Tibial nerve (tissue), 4 donors: ENCODE measurements at regions not wholly inside any gene's neighbourhood (a gene's known extent, or its start where the extent isn't known, plus 50 kb on each side); places are given as distances from the start of the nearest gene placed in this dataset.

Experiments used
- DNase-seq, 2 donors: peaks; one replicate each; pipeline ENCODE4 v3.0.0-alpha.2; 2019; ENCODE audit warnings: low spot score in 2 of 2
- H3K27ac ChIP-seq, 4 donors: fragments of 200-600 bp; sonication (generic) in 3 of 4; one replicate each; pipeline ENCODE4 v1.5.1; 2017 to 2019; ENCODE audit warnings: mild to moderate bottlenecking in 1 of 4
- H3K27me3 ChIP-seq, 2 donors: fragments of 200-600 bp; sonication (generic) in 1 of 2; one replicate each; pipeline versions ENCODE4 v1.5.1 to v1.6.0; 2017 to 2019
- H3K36me3 ChIP-seq, 3 donors: fragments of 200-600 bp; sonication (generic); one replicate each; pipeline ENCODE4 v1.5.1; 2018 to 2019
- H3K4me1 ChIP-seq, 4 donors: fragments of 200-600 bp; sonication (generic) in 3 of 4; one replicate each; pipeline ENCODE4 v1.5.1; 2017 to 2019
- H3K4me3 ChIP-seq, 4 donors: fragments of 200-600 bp; sonication (generic) in 3 of 4; one replicate each; pipeline ENCODE4 v1.5.1; 2017 to 2019; ENCODE audit warnings: mild to moderate bottlenecking in 1 of 4, moderate library complexity in 1 of 4
- H3K9me3 ChIP-seq, 4 donors: fragments of 200-600 bp; sonication (generic) in 3 of 4; one replicate each; pipeline ENCODE4 v1.5.1; 2017 to 2019
- CTCF ChIP-seq, 5 experiments: fragments of 200-600 bp in 3 of 5; fragments of 450-650 bp in 2 of 5; sonication (generic) in 3 of 5; IDR thresholded peaks; one replicate each; pipeline ENCODE4 v1.5.1; 2016 to 2019; ENCODE audit warnings: antibody characterized with exemption in 5 of 5, mild to moderate bottlenecking in 3 of 5, moderate library complexity in 2 of 5
- EP300 ChIP-seq, 2 donors: sonication (generic); formaldehyde crosslinking; IDR thresholded peaks; one replicate each; pipeline ENCODE4 v1.6.1; 2017; ENCODE audit warnings: antibody characterized with exemption in 2 of 2, mild to moderate bottlenecking in 1 of 2
- POLR2A ChIP-seq, 2 donors: fragments of 450-650 bp; IDR thresholded peaks; one replicate each; pipeline ENCODE4 v1.6.1; 2017; ENCODE audit warnings: antibody characterized with exemption in 2 of 2, mild to moderate bottlenecking in 2 of 2, moderate library complexity in 2 of 2
- WGBS, 2 donors: methylation state at CpG; one replicate each; pipeline ENCODE4 v1.1.5; 2018; 5-methylcytosine and 5-hydroxymethylcytosine counted together

GRCh38 chr21:34252751-34253150, 111.1 kb upstream of the KCNE2 start:
- Histone ChIP-seq H3K27ac (no peak overlapping the region), H3K9me3 (peaks cover 0 to 54% (median 6%) of the 10 kb centered on the region in 4 donors), H3K4me1 (no peaks in the 10 kb centered on the region), H3K27me3 (no peaks in the 10 kb centered on the region), H3K4me3 (no peak overlapping the region), H3K36me3 (no peaks in the 10 kb centered on the region)
- TF ChIP-seq CTCF (IDR thresholded peaks at IDR 0.05) (no peak), EP300 (IDR thresholded peaks at IDR 0.05) (no peak), POLR2A (IDR thresholded peaks at IDR 0.05) (no peak)
- no peak for DNase-seq
- WGBS, 2 donors, result 89% methylated on average over 2 of the region's 2 CpGs

GRCh38 chr21:34255073-34255472, 108.7 kb upstream of the KCNE2 start:
- DNase-seq, result no peak
- Histone ChIP-seq H3K4me1 (no peaks in the 10 kb centered on the region), H3K27ac (no peak overlapping the region), H3K9me3 (peaks cover 0 to 38% (median 6%) of the 10 kb centered on the region in 4 donors), H3K36me3 (no peaks in the 10 kb centered on the region), H3K4me3 (no peak overlapping the region), H3K27me3 (no peaks in the 10 kb centered on the region)
- WGBS, 2 donors, result 71 to 84% methylated on average over 1 of the region's 1 CpG
- TF ChIP-seq EP300 (IDR thresholded peaks at IDR 0.05), result no peak
- no peak for TF ChIP-seq POLR2A (IDR thresholded peaks at IDR 0.05)
- no peak for TF ChIP-seq CTCF (IDR thresholded peaks at IDR 0.05)

GRCh38 chr21:34260277-34261008, 103.4 kb upstream of the KCNE2 start:
- TF ChIP-seq EP300 (IDR thresholded peaks at IDR 0.05) (no peak), CTCF (IDR thresholded peaks at IDR 0.05) (no peak), POLR2A (IDR thresholded peaks at IDR 0.05) (no peak)
- Histone ChIP-seq H3K9me3 (peaks cover 0 to 16% (median under 1%) of the 10 kb centered on the region in 4 donors), H3K27ac (no peak overlapping the region), H3K27me3 (no peaks in the 10 kb centered on the region), H3K36me3 (peaks cover 0 to 12% (median 0%) of the 10 kb centered on the region in 3 donors), H3K4me3 (no peak overlapping the region), H3K4me1 (peaks cover 0 to 14% (median 0%) of the 10 kb centered on the region in 4 donors)
- 86% methylated on average over 4 of the region's 4 CpGs for WGBS, 2 donors
- DNase-seq, result no peak

- 55 to 65% methylated on average over 8 of the region's 8 CpGs for WGBS, 2 donors
- H3K9me3 ChIP-seq, result peaks cover 0 to 8% (median 0%) of the 10 kb centered on the region in 4 donors
- peaks cover 0 to 14% (median 0%) of the 10 kb centered on the region in 4 donors for H3K4me1 ChIP-seq
- peak overlapping the region in 1 of 4 donors; percentile 1 for H3K27ac ChIP-seq
- no peak for TF ChIP-seq CTCF (IDR thresholded peaks at IDR 0.05)
- no peak for TF ChIP-seq EP300 (IDR thresholded peaks at IDR 0.05)
- no peak for TF ChIP-seq POLR2A (IDR thresholded peaks at IDR 0.05)
- no peak overlapping the region for H3K4me3 ChIP-seq
- H3K36me3 ChIP-seq, result peaks cover 0 to 12% (median 0%) of the 10 kb centered on the region in 3 donors
- no peak for DNase-seq
- no peaks in the 10 kb centered on the region for H3K27me3 ChIP-seq
These were observed 101.9 kb upstream of the KCNE2 start for GRCh38 chr21:34261841-34262468.

GRCh38 chr21:34262469-34262845, 101.3 kb upstream of the KCNE2 start:
- TF ChIP-seq CTCF (IDR thresholded peaks at IDR 0.05), result no peak
- no peak for TF ChIP-seq EP300 (IDR thresholded peaks at IDR 0.05)
- Histone ChIP-seq H3K36me3 (peaks cover 0 to 12% (median 0%) of the 10 kb centered on the region in 3 donors), H3K4me1 (peaks cover 0 to 14% (median 0%) of the 10 kb centered on the region in 4 donors), H3K9me3 (peaks cover 0 to 8% (median 0%) of the 10 kb centered on the region in 4 donors), H3K27me3 (no peaks in the 10 kb centered on the region), H3K27ac (peak overlapping the region in 1 of 4 donors; percentile 1), H3K4me3 (no peak overlapping the region)
- no peak for DNase-seq
- WGBS, 2 donors, result 41 to 42% methylated on average over 1 of the region's 1 CpG
